ENCODE measurements at regions not wholly inside any gene's neighbourhood (a gene's known extent, or its start where the extent isn't known, plus 50 kb on each side); places are given as distances from the start of the nearest gene placed in this dataset.

- TF ChIP-seq CTCF (IDR thresholded peaks at IDR 0.05; ENCODE audit: low read depth, low read length) = no peak
- TF ChIP-seq POLR2A (IDR thresholded peaks at IDR 0.05; ENCODE audit: extremely low read depth, insufficient read length) = no peak
- TF ChIP-seq MYC (IDR thresholded peaks at IDR 0.05; ENCODE audit: low read depth, low read length) = no peak
- TF ChIP-seq MAX (IDR thresholded peaks at IDR 0.05; ENCODE audit: low read depth, low read length) = no peak
Observed at GRCh38 chr3:34504775-34505174, 706.3 kb downstream of the PDCD6IP start.
